K562 (cell line): ENCODE measurements at regions not wholly inside any gene's neighbourhood (a gene's known extent, or its start where the extent isn't known, plus 50 kb on each side); places are given as distances from the start of the nearest gene placed in this dataset.

Experiments used
- ATAC-seq: fragments of 200-7000 bp; cut with Tn5 transposase; 3 replicates; pipeline ENCODE4 v1.9.1; 2020; ENCODE audit warnings: moderate library complexity
- BruUV-seq: library from RNA; stranded (reverse); fragments of 400-500 nt; replicated peaks from 2 replicates; lab custom pipeline; 2021; lab: Mats Ljungman, UMichigan
- CTCF ChIA-PET: fragments of 300-600 bp; formaldehyde crosslinking; extraction: SDS; loops from one replicate; lab custom pipeline; 2021; ENCODE audit warnings: low intra/inter-chr PET ratio; lab: Yijun Ruan, JAX
- POLR2A ChIA-PET: fragments of 300-600, 350-650 bp; sonication (Branson Sonifier 250); formaldehyde crosslinking; extraction: SDS; loops from one replicate; lab custom pipeline; 2021; ENCODE audit warnings: antibody characterized with exemption, inconsistent platforms; lab: Yijun Ruan, JAX
- DNase-seq, 4 experiments: peaks; one replicate each; pipeline versions ENCODE4 v3.0.0 to v3.0.0-alpha.2; 2011 to 2018; ENCODE audit warnings: low spot score in 3 of 4, mixed read lengths in 3 of 4; ENCODE audit errors: extremely low read depth in 1 of 4
- FAIRE-seq: peaks from 2 replicates; lab custom pipeline; 2011; peaks lifted over from hg19 to GRCh38; lab: Jason Lieb, UNC
- H2AFZ ChIP-seq: 2 replicates; pipeline ENCODE4 v1.6.0; 2011; ENCODE audit warnings: low read depth, low read length, control low read depth, inconsistent platforms
- H3K27ac ChIP-seq: fragments of 200-600 bp; 3 replicates; pipeline ENCODE4 v1.8.0; 2011; ENCODE audit warnings: low read depth, mild to moderate bottlenecking, control low read depth, inconsistent platforms, low read length, moderate library complexity, mixed read lengths; ENCODE audit errors: extremely low read depth
- H3K27me3 ChIP-seq, 2 experiments: fragments of 300-600 bp in 1 of 2; 2 replicates in 1 of 2; 3 replicates in 1 of 2; pipeline versions ENCODE4 v1.6.0 to v1.8.0; 2011; ENCODE audit warnings: inconsistent platforms in 2 of 2, low read length in 2 of 2, mild to moderate bottlenecking in 1 of 2, mixed read lengths in 1 of 2, moderate library complexity in 1 of 2; ENCODE audit not compliant: control insufficient read depth in 2 of 2, insufficient read depth in 2 of 2
- H3K36me3 ChIP-seq: fragments of 300-600 bp; 3 replicates; pipeline ENCODE4 v1.8.0; 2011; ENCODE audit warnings: mild to moderate bottlenecking, low read length, inconsistent platforms; ENCODE audit not compliant: control insufficient read depth, insufficient read depth
- H3K4me1 ChIP-seq, 2 experiments: fragments of 200-600 bp in 1 of 2; replicated peaks in 1 of 2; 2 replicates in 1 of 2; 3 replicates in 1 of 2; pipeline versions ENCODE4 v1.5.1 to v1.8.0; 2011; ENCODE audit warnings: inconsistent platforms in 2 of 2, low read length in 2 of 2, mild to moderate bottlenecking in 1 of 2, mixed read lengths in 1 of 2, moderate library complexity in 1 of 2; ENCODE audit not compliant: control insufficient read depth in 2 of 2, insufficient read depth in 2 of 2
- H3K4me2 ChIP-seq: 2 replicates; pipeline ENCODE4 v1.6.1; 2011; ENCODE audit warnings: low read length, control low read depth, inconsistent platforms, mixed read lengths; ENCODE audit not compliant: insufficient read depth
- H3K4me3 ChIP-seq: fragments of 200-600 bp; sonication (generic), shearing (Covaris generic); 2 replicates; pipeline ENCODE4 v1.5.1; 2016; ENCODE audit warnings: control low read depth, inconsistent platforms
- H3K79me2 ChIP-seq: fragments of 200-600 bp; 3 replicates; pipeline ENCODE4 v1.8.0; 2011; ENCODE audit warnings: low read length, inconsistent platforms; ENCODE audit not compliant: control insufficient read depth, insufficient read depth
- H3K9ac ChIP-seq, 2 experiments: 2 replicates each; pipeline versions ENCODE4 v1.6.0 to v1.6.1; 2011; ENCODE audit warnings: low read depth in 2 of 2, low read length in 2 of 2, control low read depth in 1 of 2, inconsistent platforms in 1 of 2, mild to moderate bottlenecking in 1 of 2, mixed read lengths in 1 of 2; ENCODE audit not compliant: insufficient read depth in 1 of 2
- H3K9me1 ChIP-seq: one replicate; pipeline ENCODE4 v1.6.0; 2011; ENCODE audit warnings: inconsistent platforms, mild to moderate bottlenecking, low read length, moderate library complexity; ENCODE audit not compliant: control insufficient read depth, insufficient read depth
- H3K9me3 ChIP-seq: replicated peaks from 2 replicates; pipeline ENCODE4 v1.5.1; 2011; ENCODE audit warnings: low read depth, low read length, inconsistent platforms; ENCODE audit not compliant: control insufficient read depth, insufficient read depth
- H4K20me1 ChIP-seq: replicated peaks from 2 replicates; pipeline ENCODE4 v1.6.1; 2011; ENCODE audit warnings: low read length, inconsistent platforms, mixed read lengths; ENCODE audit not compliant: control insufficient read depth, insufficient read depth
- MBD1 ChIP-seq: fragments of 250-450 bp; sonication (Bioruptor Pico); IDR thresholded peaks from 2 replicates; pipeline ENCODE4 v1.8.0; 2022; ENCODE audit warnings: inconsistent platforms
- MXD1 ChIP-seq: fragments of 250-450 bp; sonication (Bioruptor Pico); IDR thresholded peaks from 2 replicates; pipeline ENCODE4 v1.8.0; 2021; ENCODE audit warnings: borderline replicate concordance, mild to moderate bottlenecking, moderate library complexity; ENCODE audit not compliant: poor library complexity, severe bottlenecking
- SIRT6 ChIP-seq: IDR thresholded peaks from one replicate; pipeline ENCODE4 v1.6.1; 2012; ENCODE audit warnings: low read depth, mild to moderate bottlenecking, control low read depth, inconsistent platforms, low read length, moderate library complexity
- TFAM ChIP-seq: fragments of 250-450 bp; sonication (Bioruptor Pico); conservative IDR thresholded peaks from 2 replicates; pipeline ENCODE4 v1.5.0; 2021; ENCODE audit warnings: mild to moderate bottlenecking, moderate library complexity
- ZNF232 ChIP-seq: sonication (generic); formaldehyde crosslinking; IDR thresholded peaks from 2 replicates; pipeline ENCODE4 v1.8.0; 2022; ENCODE audit warnings: mild to moderate bottlenecking, missing genetic modification reagents
- ZNF274 ChIP-seq: IDR thresholded peaks from 2 replicates; pipeline ENCODE4 v1.6.1; 2011; ENCODE audit warnings: low read depth, mild to moderate bottlenecking, low read length, moderate library complexity, borderline replicate concordance
- ZNF707 ChIP-seq: fragments of 250-450 bp; sonication (Bioruptor Pico); conservative IDR thresholded peaks from 2 replicates; pipeline ENCODE4 v1.8.0; 2022; ENCODE audit warnings: inconsistent platforms, mild to moderate bottlenecking, moderate library complexity
- WGBS: fragments of 100-300 bp; shearing (Covaris generic); methylation state at CpG from one replicate; pipeline ENCODE4 v1.1.6; 2016; ENCODE audit warnings: low coverage, mixed read lengths; ENCODE audit not compliant: insufficient coverage; ENCODE audit errors: missing lambda C conversion rate; 5-methylcytosine and 5-hydroxymethylcytosine counted together
- in situ Hi-C: fragments of 300-500 bp; cut with MboI; formaldehyde crosslinking; loops from 4 replicates; pipeline ENCODE4 v1.15.0; 2018; ENCODE audit warnings: inconsistent platforms, mixed read lengths
- intact Hi-C: fragments of 100-400 bp; cut with micrococcal nuclease; formaldehyde crosslinking; loops from 2 replicates; pipeline ENCODE4 v1.14.2; 2022

- in situ Hi-C loops = no loop called here
- no peak overlapping the region for H3K27ac ChIP-seq
- H3K36me3 ChIP-seq = no peaks in the 10 kb centered on the region; the same call in 2 of the 3 replicates
- TF ChIP-seq MBD1 (CRISPR knock-in tag) (no peak), MXD1 (CRISPR knock-in tag) (no peak), ZNF707 (CRISPR knock-in tag) (no peak), ZNF274 (no peak), SIRT6 (no peak), TFAM (CRISPR knock-in tag) (no peak), ZNF232 (CRISPR knock-in tag) (no peak)
- FAIRE-seq (peak; percentile 75), ATAC-seq (no peak), DNase-seq (no peak)
- no peaks in the 10 kb centered on the region for H3K4me1 ChIP-seq
- no TSS peak for BruUV-seq
- no peaks in the 10 kb centered on the region for H4K20me1 ChIP-seq
- ChIA-PET CTCF (no interaction called here), POLR2A (no interaction called here)
- 15% methylated on average over 1 of the region's 1 CpG for WGBS
- H3K9me1 ChIP-seq = no peaks in the 10 kb centered on the region
- H3K9me3 ChIP-seq = peaks cover 5% of the 10 kb centered on the region; the same call in 1 of the 2 replicates
- intact Hi-C loops = no loop called here
- no peak overlapping the region for H3K4me3 ChIP-seq
- H3K79me2 ChIP-seq = no peaks in the 10 kb centered on the region
- H3K4me2 ChIP-seq = no peak overlapping the region
- H3K9ac ChIP-seq = no peak overlapping the region
- no peak overlapping the region for H2AFZ ChIP-seq
- no peaks in the 10 kb centered on the region for H3K27me3 ChIP-seq
These were observed 91.9 kb upstream of the C1GALT1 start for GRCh38 chr7:7090460-7090859.
